HG02642 (cell line): ENCODE measurements at regions not wholly inside any gene's neighbourhood (a gene's known extent, or its start where the extent isn't known, plus 50 kb on each side); places are given as distances from the start of the nearest gene placed in this dataset.

Source experiments
- ATAC-seq: cut with Tn5 transposase; IDR thresholded peaks from one replicate; pipeline ENCODE4 v1.9.1; 2021; ENCODE audit warnings: mild to moderate bottlenecking; ENCODE audit not compliant: unreplicated experiment, poor library complexity

DNA sequence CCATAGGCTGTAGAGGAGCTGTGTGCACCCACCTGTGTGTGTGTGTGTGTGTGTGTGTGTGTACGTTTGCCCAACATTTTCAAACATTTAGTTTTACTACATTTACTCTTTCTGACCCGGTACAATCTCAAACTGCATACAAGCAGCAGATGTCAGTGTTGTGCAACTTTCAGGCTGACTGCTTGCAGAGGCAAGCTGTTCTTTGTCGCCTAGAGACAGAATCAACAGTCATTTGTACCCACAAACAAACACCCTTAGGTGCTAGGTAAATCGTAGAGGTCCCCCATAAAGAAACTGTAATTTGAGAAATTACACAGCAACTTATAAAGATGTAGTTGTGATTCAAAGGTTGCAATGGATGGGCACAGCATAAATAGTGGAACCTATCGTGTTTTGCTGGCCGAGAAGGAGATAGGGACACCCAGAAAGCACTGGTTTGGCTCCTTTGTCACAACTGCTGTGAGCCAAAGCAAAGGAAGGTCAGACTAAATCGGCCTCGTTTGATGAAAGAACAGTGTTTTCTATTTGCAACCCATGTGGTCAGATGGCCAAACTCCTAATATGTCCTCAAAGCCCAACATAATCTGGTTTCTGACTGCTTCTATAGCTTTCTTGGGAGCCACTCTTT, 478.4 kb downstream of the TOX3 start:
- ATAC-seq, result no peak

- no peak for ATAC-seq
Observed at GRCh38 chr16:52066962-52067361, 480.0 kb downstream of the TOX3 start.

DNA sequence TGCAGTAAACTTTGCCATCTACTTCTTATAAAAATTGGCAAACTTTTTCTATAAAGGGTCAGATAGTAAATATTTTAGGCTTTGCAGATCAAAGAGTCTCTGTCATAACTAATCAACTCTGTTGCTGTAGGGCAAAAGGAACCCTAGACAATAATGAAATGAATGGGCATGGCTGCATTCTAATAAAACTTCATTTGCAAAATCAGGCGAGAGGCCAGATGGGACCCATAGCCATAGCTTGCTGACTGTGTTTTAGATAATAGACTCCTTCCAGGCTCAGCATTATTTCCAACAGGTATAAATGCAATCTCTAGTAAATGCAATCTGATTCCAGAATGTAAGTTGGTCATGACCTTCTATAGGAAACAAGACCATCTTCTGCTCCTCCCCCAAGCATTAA, 490.7 kb downstream of the TOX3 start:
- no peak for ATAC-seq

- ATAC-seq, result no peak
Observed at GRCh38 chr16:52055381-52055780, 491.6 kb downstream of the TOX3 start.

- ATAC-seq, result no peak
Observed at GRCh38 chr16:52054326-52054725, 492.6 kb downstream of the TOX3 start.

DNA sequence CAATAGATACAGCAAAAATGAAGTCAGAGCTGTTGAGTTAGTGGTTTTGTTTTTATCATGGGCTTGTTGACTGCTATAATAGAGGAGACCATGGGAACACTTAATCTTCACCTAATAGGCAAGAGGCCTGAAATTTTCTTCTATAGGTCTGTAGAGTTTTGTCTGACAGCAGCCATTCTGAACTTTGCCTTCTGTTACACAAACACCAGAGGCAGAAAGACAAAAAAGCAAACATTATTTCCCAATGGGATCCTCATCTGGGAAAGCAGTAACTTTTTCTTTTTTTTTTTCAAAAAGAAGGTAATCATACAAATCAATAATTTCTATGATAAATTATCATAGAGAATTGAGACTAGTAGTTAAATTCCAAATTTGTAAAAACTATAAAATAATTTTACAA, 494.1 kb downstream of the TOX3 start:
- ATAC-seq, result no peak

GRCh38 chr16:52051414-52052172, 495.4 kb downstream of the TOX3 start:
- no peak for ATAC-seq

GRCh38 chr16:52050418-52050817, 496.5 kb downstream of the TOX3 start:
- no peak for ATAC-seq

- ATAC-seq, result no peak
Observed at GRCh38 chr16:52035436-52035835, 511.5 kb downstream of the TOX3 start.

DNA sequence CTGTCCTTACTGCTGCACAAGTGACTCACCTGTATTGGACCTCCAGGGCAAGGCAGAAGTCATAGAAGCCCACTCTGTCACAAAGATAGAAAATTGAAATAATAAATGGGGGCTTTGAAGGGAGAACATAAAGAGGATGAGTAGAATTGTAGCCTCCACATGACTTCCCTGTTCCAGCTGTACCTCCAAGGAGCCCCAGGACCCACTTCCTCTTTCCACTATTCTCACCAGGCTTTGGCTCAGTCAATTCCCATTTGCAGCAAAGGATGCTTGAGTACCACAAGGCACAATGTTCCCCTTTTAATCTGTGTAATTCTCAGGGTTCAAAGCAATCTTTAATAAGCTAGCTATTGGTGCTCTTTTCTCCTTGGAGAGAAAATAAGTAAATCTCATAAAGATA, 512.1 kb downstream of the TOX3 start:
- no peak for ATAC-seq

GRCh38 chr16:52033992-52034391, 513.0 kb downstream of the TOX3 start:
- ATAC-seq, result no peak

- no peak for ATAC-seq
Observed at GRCh38 chr16:52022980-52023379, 524.0 kb downstream of the TOX3 start.

GRCh38 chr16:52022177-52022576, 524.8 kb downstream of the TOX3 start:
- no peak for ATAC-seq

GRCh38 chr16:52016387-52016786, 530.6 kb downstream of the TOX3 start:
- no peak for ATAC-seq

DNA sequence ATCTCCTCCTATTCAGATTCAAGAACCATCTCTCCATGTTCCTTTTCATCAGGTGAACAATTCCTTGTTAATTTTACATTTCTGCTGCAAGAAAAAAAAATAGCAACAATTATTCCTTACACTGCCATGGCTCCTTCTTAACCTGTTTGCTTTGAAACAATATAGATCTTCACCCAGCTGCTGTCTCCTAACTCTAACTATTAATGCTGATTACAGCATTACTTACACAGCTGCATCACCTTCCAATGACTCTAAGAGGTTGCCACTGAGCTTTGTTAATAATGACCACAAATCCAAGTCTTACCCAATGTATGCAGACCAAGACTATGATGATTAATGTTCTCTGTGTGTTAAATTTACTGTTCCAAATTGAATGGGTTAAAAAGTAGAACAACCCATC, 541.4 kb downstream of the TOX3 start:
- ATAC-seq, result no peak

- no peak for ATAC-seq
Observed at GRCh38 chr16:52004343-52004742, 542.6 kb downstream of the TOX3 start.

DNA sequence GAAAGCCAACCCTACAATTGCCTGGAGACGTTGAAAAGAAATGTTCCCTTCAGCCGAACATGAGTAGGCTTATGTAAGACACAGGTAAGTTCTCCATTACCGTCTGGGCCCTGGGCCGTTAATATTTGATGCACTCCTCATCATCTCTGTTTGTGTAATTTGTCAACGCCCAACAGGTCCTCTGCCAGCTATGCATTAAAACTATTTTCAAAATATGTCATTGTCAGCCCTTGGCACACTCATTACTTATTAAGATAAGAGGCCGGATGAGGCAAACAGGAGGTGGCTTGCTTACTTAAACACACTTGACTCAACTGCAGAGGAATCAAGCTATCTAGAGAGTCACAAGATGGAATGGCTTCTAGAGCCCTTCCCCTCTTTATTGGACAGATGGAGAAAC, 544.9 kb downstream of the TOX3 start:
- ATAC-seq, result no peak

- ATAC-seq, result no peak
Observed at GRCh38 chr16:51996516-51996915, 550.4 kb downstream of the TOX3 start.

- no peak for ATAC-seq
Observed at GRCh38 chr16:51994597-51994996, 552.3 kb downstream of the TOX3 start.

- no peak for ATAC-seq
Observed at GRCh38 chr16:51989637-51990230, 557.2 kb downstream of the TOX3 start.

DNA sequence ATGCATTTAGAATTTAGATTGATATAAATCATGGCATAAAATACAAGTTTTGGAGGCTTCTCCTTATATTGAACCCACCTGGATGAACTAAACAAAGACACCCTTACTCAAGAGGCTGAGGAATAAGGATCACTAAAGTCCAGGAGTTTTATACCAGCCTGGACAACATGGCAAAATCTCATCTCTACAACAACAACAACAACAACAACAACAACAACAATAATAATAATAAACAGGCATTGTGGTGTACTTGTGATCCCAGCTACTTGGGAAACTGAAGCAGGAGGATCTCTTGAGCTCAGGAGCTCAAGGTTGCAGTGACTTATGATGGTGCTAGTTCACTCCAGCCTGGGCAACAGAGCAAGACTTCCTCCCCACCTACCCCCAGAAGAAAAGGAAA, 558.0 kb downstream of the TOX3 start:
- no peak for ATAC-seq

DNA sequence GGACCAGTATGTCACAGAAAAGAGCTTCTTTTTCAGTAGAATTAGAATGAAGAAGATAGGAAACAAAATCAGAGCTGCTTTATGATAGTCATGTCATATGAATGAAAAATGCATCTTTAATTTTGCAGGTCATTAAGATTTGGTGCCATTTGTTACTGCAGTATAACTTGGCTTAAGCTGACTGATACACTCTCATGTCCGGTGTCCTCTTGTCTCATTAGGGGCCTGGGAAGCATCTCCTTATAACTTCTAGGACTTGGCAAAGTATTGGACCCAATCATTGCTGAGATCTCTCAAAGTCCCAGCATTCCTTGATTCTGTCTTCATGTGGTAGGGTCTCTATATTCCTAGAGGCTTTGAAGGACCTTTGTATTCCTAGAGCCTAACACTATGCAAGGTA, 559.4 kb downstream of the TOX3 start:
- no peak for ATAC-seq
